ENCODE measurements at regions not wholly inside any gene's neighbourhood (a gene's known extent, or its start where the extent isn't known, plus 50 kb on each side); places are given as distances from the start of the nearest gene placed in this dataset.

DNA sequence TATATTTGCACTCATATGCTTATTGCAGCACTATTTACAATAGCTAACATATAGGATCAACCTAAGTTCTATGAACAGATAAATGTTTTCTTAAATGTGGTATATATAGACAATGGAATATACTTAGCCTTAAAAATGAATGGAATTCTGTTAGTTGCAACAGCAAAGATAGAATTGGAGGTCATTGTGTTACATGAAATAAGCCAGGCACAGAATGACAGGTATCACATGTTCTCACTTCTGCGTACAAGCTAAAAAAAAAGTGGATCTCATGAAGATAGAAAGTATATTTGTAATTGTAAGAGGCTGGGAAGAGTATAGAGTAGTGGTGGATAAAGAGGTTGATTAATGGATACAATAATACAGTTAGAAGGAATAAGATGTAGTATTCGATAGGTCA is 255.5 kb upstream of the SETBP1 start:
- Histone ChIP-seq H3K79me2 (ENCODE audit: control insufficient read depth, insufficient read depth, low read length) (no peaks in the 10 kb centered on the region), H3K9ac (ENCODE audit: low read length) (no peak overlapping the region), H3K4me3 (ENCODE audit: control extremely low read depth in 1 of 5, extremely low read depth in 1 of 5, insufficient read depth in 1 of 5, low read depth in 2 of 5, low read length in 4 of 5) (no peak overlapping the region), H2AFZ (ENCODE audit: insufficient read depth, low read depth, low read length, poor library complexity, severe bottlenecking) (no peak overlapping the region), H3K4me2 (replicated peaks; ENCODE audit: low read depth, low read length, poor library complexity, severe bottlenecking) (no peak overlapping the region), H3K27ac (ENCODE audit: low read length in 2 of 2) (no peak overlapping the region), H4K20me1 (ENCODE audit: control insufficient read depth, insufficient read depth, low read length, poor library complexity, severe bottlenecking) (no peaks in the 10 kb centered on the region), H3K4me1 (ENCODE audit: control insufficient read depth in 2 of 2, insufficient read depth in 2 of 2, low read length in 2 of 2) (no peaks in the 10 kb centered on the region), H3K27me3 (replicated peaks in 1 of 4; ENCODE audit: control extremely low read depth in 1 of 4, control insufficient read depth in 3 of 4, insufficient read depth in 4 of 4, low read length in 3 of 4) (no peaks in the 10 kb centered on the region), H3K36me3 (replicated peaks in 1 of 2; ENCODE audit: control extremely low read depth in 1 of 2, control insufficient read depth in 1 of 2, extremely low read depth in 1 of 2, insufficient read depth in 2 of 2, low read length in 1 of 2) (no peaks in the 10 kb centered on the region), H3K9me3 (ENCODE audit: control extremely low read depth in 1 of 3, control insufficient read depth in 2 of 3, insufficient read depth in 1 of 3, low read length in 2 of 3) (peaks cover 0 to 2% (median 0%) of the 10 kb centered on the region in 3 donors)
- H3K9me3 Mint-ChIP-seq (ENCODE audit: insufficient read depth) = peaks cover 2% of the 10 kb centered on the region
- H3K4me3 Mint-ChIP-seq = no peak overlapping the region
- no peak overlapping the region for H3K27ac Mint-ChIP-seq
- ChIA-PET CTCF (no interaction called here), POLR2A (no interaction called here)
- TF ChIP-seq EZH2 (IDR thresholded peaks at IDR 0.05; ENCODE audit: borderline replicate concordance, insufficient read depth, low read depth, low read length, poor library complexity, severe bottlenecking) = no peak
- TF ChIP-seq, protein P1, sequence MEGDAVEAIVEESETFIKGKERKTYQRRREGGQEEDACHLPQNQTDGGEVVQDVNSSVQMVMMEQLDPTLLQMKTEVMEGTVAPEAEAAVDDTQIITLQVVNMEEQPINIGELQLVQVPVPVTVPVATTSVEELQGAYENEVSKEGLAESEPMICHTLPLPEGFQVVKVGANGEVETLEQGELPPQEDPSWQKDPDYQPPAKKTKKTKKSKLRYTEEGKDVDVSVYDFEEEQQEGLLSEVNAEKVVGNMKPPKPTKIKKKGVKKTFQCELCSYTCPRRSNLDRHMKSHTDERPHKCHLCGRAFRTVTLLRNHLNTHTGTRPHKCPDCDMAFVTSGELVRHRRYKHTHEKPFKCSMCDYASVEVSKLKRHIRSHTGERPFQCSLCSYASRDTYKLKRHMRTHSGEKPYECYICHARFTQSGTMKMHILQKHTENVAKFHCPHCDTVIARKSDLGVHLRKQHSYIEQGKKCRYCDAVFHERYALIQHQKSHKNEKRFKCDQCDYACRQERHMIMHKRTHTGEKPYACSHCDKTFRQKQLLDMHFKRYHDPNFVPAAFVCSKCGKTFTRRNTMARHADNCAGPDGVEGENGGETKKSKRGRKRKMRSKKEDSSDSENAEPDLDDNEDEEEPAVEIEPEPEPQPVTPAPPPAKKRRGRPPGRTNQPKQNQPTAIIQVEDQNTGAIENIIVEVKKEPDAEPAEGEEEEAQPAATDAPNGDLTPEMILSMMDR (IDR thresholded peaks at IDR 0.05) = no peak
- intact Hi-C loops (cut with micrococcal nuclease) = no loop called here
- ATAC-seq (ENCODE audit: low read depth) (no peak), DNase-seq (no peak)
- no peaks in the 10 kb centered on the region for H3K4me1 Mint-ChIP-seq
- no peaks in the 10 kb centered on the region for H3K27me3 Mint-ChIP-seq
- WGBS (ENCODE audit: insufficient coverage) = no CpG with 5 or more reads among the region's 2 CpGs

- H4K20me1 ChIP-seq (ENCODE audit: control insufficient read depth, insufficient read depth, low read length, poor library complexity, severe bottlenecking) = no peaks in the 10 kb centered on the region
- no peak overlapping the region for H2AFZ ChIP-seq (ENCODE audit: insufficient read depth, low read depth, low read length, poor library complexity, severe bottlenecking)
- H3K9me3 Mint-ChIP-seq (ENCODE audit: insufficient read depth) = no peaks in the 10 kb centered on the region
- no peaks in the 10 kb centered on the region for H3K9me3 ChIP-seq (ENCODE audit: control extremely low read depth in 1 of 3, control insufficient read depth in 2 of 3, insufficient read depth in 1 of 3, low read length in 2 of 3)
- H3K36me3 ChIP-seq (replicated peaks in 1 of 2; ENCODE audit: control extremely low read depth in 1 of 2, control insufficient read depth in 1 of 2, extremely low read depth in 1 of 2, insufficient read depth in 2 of 2, low read length in 1 of 2) = no peaks in the 10 kb centered on the region
- no peak overlapping the region for H3K9ac ChIP-seq (ENCODE audit: low read length)
- no peaks in the 10 kb centered on the region for H3K79me2 ChIP-seq (ENCODE audit: control insufficient read depth, insufficient read depth, low read length)
- no peaks in the 10 kb centered on the region for H3K27me3 ChIP-seq (replicated peaks in 1 of 4; ENCODE audit: control extremely low read depth in 1 of 4, control insufficient read depth in 3 of 4, insufficient read depth in 4 of 4, low read length in 3 of 4)
- WGBS (ENCODE audit: insufficient coverage) = no CpG with 5 or more reads among the region's 2 CpGs
- ChIA-PET CTCF (no interaction called here), POLR2A (no interaction called here)
- ATAC-seq (ENCODE audit: low read depth) (no peak), DNase-seq (no peak)
- no peak overlapping the region for H3K4me3 ChIP-seq (ENCODE audit: control extremely low read depth in 1 of 5, extremely low read depth in 1 of 5, insufficient read depth in 1 of 5, low read depth in 2 of 5, low read length in 4 of 5)
- no peak overlapping the region for H3K4me3 Mint-ChIP-seq
- H3K27ac Mint-ChIP-seq = no peak overlapping the region
- no peak overlapping the region for H3K4me2 ChIP-seq (replicated peaks; ENCODE audit: low read depth, low read length, poor library complexity, severe bottlenecking)
- intact Hi-C loops (cut with micrococcal nuclease) = no loop called here
- H3K27me3 Mint-ChIP-seq = peaks cover 12% of the 10 kb centered on the region
- H3K27ac ChIP-seq (ENCODE audit: low read length in 2 of 2) = no peak overlapping the region
- TF ChIP-seq, protein P1 (IDR thresholded peaks at IDR 0.05) = no peak
- TF ChIP-seq EZH2 (IDR thresholded peaks at IDR 0.05; ENCODE audit: borderline replicate concordance, insufficient read depth, low read depth, low read length, poor library complexity, severe bottlenecking) = no peak
- no peaks in the 10 kb centered on the region for H3K4me1 Mint-ChIP-seq
- no peaks in the 10 kb centered on the region for H3K4me1 ChIP-seq (ENCODE audit: control insufficient read depth in 2 of 2, insufficient read depth in 2 of 2, low read length in 2 of 2)
These were observed 243.1 kb upstream of the SETBP1 start for GRCh38 chr18:44437603-44438002.

Data from B cell (primary cell).